Activated naive CD8-positive, alpha-beta T cell treated with anti-CD3 and anti-CD28 coated beads, Interleukin-2, amount 50 U/mL, for 24 hours (primary cell): ENCODE measurements at regions not wholly inside any gene's neighbourhood (a gene's known extent, or its start where the extent isn't known, plus 50 kb on each side); places are given as distances from the start of the nearest gene placed in this dataset.

Experiments
- ATAC-seq: fragments of 150-1000 bp; cut with Tn5 transposase; one replicate; pipeline ENCODE4 v1.10.0; 2021
- DNase-seq: peaks from one replicate; pipeline ENCODE4 v3.0.0; 2021
- H3K27ac Mint-ChIP-seq: one replicate; pipeline ENCODE4 v1.8.0; 2021; ENCODE audit warnings: mild to moderate bottlenecking, mixed read lengths
- H3K27me3 Mint-ChIP-seq: one replicate; pipeline ENCODE4 v1.8.0; 2021; ENCODE audit warnings: mixed read lengths
- H3K36me3 Mint-ChIP-seq: one replicate; pipeline ENCODE4 v1.8.0; 2021; ENCODE audit warnings: low read depth, mixed read lengths
- H3K4me1 Mint-ChIP-seq: one replicate; pipeline ENCODE4 v1.8.0; 2021; ENCODE audit warnings: mixed read lengths
- H3K4me3 Mint-ChIP-seq: one replicate; pipeline ENCODE4 v1.8.0; 2021; ENCODE audit warnings: mild to moderate bottlenecking, moderate library complexity, mixed read lengths
- H3K9me3 Mint-ChIP-seq: one replicate; pipeline ENCODE4 v1.8.0; 2021; ENCODE audit warnings: mixed read lengths

DNA sequence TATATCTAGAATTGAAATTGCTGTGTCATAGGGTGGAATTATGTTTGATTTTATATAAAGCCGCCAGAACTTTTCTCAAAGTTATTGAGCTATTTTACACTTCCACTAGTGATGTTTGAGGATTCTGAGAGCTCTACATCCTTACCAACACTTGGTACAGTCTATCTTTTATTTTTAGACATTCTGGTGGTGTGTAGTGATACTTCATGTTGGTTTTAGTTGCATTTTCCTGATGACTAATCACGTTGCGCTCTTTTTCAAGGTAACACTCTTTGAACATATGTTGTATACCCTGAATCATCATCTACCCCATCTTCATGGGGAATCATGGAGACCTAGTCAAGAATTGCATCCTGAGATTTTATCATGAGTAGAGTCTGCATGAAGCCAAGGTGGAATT, 141.7 kb downstream of the NXNL2 start:
- no peaks in the 10 kb centered on the region for H3K4me1 Mint-ChIP-seq
- H3K4me3 Mint-ChIP-seq, result no peak overlapping the region
- no peak for DNase-seq
- no peak for ATAC-seq
- H3K9me3 Mint-ChIP-seq, result no peaks in the 10 kb centered on the region
- no peak overlapping the region for H3K27ac Mint-ChIP-seq
- no peaks in the 10 kb centered on the region for H3K27me3 Mint-ChIP-seq
- H3K36me3 Mint-ChIP-seq, result no peaks in the 10 kb centered on the region

DNA sequence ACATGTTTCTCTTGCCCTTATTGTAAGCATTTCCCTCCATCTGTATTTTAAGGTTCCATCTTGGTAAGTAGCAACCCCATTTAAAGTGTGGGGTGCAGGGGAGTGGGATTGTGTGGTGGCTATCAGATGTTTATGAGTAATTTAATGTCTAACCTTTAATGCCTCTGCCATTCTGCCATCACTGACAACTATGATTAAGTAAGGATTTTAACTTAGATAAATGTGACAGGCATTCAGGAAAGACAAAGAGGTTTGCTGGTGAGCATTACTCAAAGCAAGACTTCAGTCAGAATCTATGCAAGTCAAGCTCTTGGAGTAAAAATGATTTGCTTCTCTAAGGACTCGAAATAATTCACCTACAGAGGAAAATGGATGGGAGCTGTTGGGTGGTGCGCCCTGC, 143.0 kb downstream of the NXNL2 start:
- no peaks in the 10 kb centered on the region for H3K27me3 Mint-ChIP-seq

GRCh38 chr9:88678431-88678830, 143.5 kb downstream of the NXNL2 start:
- no peaks in the 10 kb centered on the region for H3K36me3 Mint-ChIP-seq
- ATAC-seq, result no peak
- no peaks in the 10 kb centered on the region for H3K27me3 Mint-ChIP-seq
- H3K27ac Mint-ChIP-seq, result no peak overlapping the region
- no peak for DNase-seq
- H3K4me3 Mint-ChIP-seq, result no peak overlapping the region
- H3K9me3 Mint-ChIP-seq, result no peaks in the 10 kb centered on the region
- H3K4me1 Mint-ChIP-seq, result no peaks in the 10 kb centered on the region

More for the DNA sequence above, 143.0 kb downstream of the NXNL2 start:
- Mint-ChIP-seq H3K4me3 (no peak overlapping the region), H3K9me3 (no peaks in the 10 kb centered on the region), H3K36me3 (no peaks in the 10 kb centered on the region), H3K27ac (no peak overlapping the region), H3K4me1 (no peaks in the 10 kb centered on the region)
- ATAC-seq (no peak), DNase-seq (no peak)

DNA sequence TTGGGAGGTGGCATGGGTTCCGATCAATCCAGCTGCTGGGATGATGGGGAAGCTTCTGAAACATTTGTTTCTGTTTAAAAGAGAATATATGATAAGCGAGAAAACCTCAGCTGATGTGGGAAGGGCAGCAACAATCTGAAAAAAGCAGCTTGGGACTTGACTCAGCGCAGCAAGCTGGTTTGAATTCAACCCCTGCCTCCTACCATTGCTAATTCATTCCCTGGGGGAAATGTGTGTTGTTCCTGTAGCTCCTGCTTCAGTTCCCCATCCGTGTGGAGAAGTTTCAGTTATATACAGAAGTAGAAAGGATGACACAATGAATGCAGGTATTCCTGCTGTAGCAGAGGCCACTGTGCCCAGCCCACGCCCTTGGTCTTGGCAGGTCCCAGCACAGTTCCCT, 145.1 kb downstream of the NXNL2 start:
- Mint-ChIP-seq H3K36me3 (no peaks in the 10 kb centered on the region), H3K27ac (no peak overlapping the region), H3K4me1 (no peaks in the 10 kb centered on the region), H3K27me3 (no peaks in the 10 kb centered on the region), H3K9me3 (no peaks in the 10 kb centered on the region), H3K4me3 (no peak overlapping the region)
- ATAC-seq (no peak), DNase-seq (no peak)

GRCh38 chr9:88680505-88681160, 145.7 kb downstream of the NXNL2 start:
- DNase-seq (no peak), ATAC-seq (no peak)
- no peak overlapping the region for H3K27ac Mint-ChIP-seq
- H3K4me3 Mint-ChIP-seq, result no peak overlapping the region
- H3K9me3 Mint-ChIP-seq, result no peaks in the 10 kb centered on the region
- no peaks in the 10 kb centered on the region for H3K27me3 Mint-ChIP-seq
- H3K4me1 Mint-ChIP-seq, result no peaks in the 10 kb centered on the region
- H3K36me3 Mint-ChIP-seq, result no peaks in the 10 kb centered on the region

GRCh38 chr9:88681434-88681833, 146.5 kb downstream of the NXNL2 start:
- H3K9me3 Mint-ChIP-seq, result no peaks in the 10 kb centered on the region
- no peak overlapping the region for H3K4me3 Mint-ChIP-seq
- no peaks in the 10 kb centered on the region for H3K4me1 Mint-ChIP-seq
- no peak overlapping the region for H3K27ac Mint-ChIP-seq
- no peaks in the 10 kb centered on the region for H3K27me3 Mint-ChIP-seq
- ATAC-seq (no peak), DNase-seq (no peak)
- no peaks in the 10 kb centered on the region for H3K36me3 Mint-ChIP-seq

GRCh38 chr9:88682431-88682831, 147.5 kb downstream of the NXNL2 start:
- Mint-ChIP-seq H3K27ac (no peak overlapping the region), H3K36me3 (no peaks in the 10 kb centered on the region), H3K4me3 (no peak overlapping the region), H3K27me3 (no peaks in the 10 kb centered on the region), H3K4me1 (no peaks in the 10 kb centered on the region), H3K9me3 (no peaks in the 10 kb centered on the region)
- ATAC-seq (no peak), DNase-seq (no peak)

- ATAC-seq, result no peak
- Mint-ChIP-seq H3K4me3 (no peak overlapping the region), H3K36me3 (no peaks in the 10 kb centered on the region), H3K9me3 (no peaks in the 10 kb centered on the region), H3K4me1 (no peaks in the 10 kb centered on the region), H3K27me3 (no peaks in the 10 kb centered on the region), H3K27ac (no peak overlapping the region)
- no peak for DNase-seq
These were observed 149.1 kb downstream of the NXNL2 start for GRCh38 chr9:88684046-88684445.

- no peaks in the 10 kb centered on the region for H3K36me3 Mint-ChIP-seq
- DNase-seq, result no peak
These were observed 149.9 kb downstream of the NXNL2 start for GRCh38 chr9:88684845-88685244.

DNA sequence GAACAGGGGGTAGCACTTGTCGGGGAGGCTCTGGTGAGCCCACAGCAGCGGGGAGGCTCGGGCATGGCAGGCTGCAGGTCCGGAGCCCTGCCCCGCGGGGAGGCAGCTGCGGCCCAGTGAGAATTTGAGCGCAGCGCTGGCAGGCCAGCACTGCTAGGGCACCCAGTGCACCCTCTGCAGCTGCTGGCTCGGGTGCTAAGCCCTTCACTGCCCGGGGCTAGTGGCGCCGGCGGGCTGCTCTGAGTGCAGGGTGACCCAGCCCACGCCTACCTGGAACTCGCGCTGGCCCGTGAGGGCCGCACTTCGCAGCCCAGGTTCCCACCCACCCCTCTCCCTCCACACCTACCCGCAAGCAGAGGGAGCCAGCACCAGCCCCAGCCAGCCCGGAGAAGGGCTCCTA, 151.0 kb downstream of the NXNL2 start:
- no peaks in the 10 kb centered on the region for H3K9me3 Mint-ChIP-seq

More at GRCh38 chr9:88684845-88685244, 149.9 kb downstream of the NXNL2 start:
- Mint-ChIP-seq H3K27me3 (no peaks in the 10 kb centered on the region), H3K4me3 (no peak overlapping the region), H3K9me3 (no peaks in the 10 kb centered on the region), H3K27ac (no peak overlapping the region), H3K4me1 (no peaks in the 10 kb centered on the region)
- ATAC-seq, result no peak

DNA sequence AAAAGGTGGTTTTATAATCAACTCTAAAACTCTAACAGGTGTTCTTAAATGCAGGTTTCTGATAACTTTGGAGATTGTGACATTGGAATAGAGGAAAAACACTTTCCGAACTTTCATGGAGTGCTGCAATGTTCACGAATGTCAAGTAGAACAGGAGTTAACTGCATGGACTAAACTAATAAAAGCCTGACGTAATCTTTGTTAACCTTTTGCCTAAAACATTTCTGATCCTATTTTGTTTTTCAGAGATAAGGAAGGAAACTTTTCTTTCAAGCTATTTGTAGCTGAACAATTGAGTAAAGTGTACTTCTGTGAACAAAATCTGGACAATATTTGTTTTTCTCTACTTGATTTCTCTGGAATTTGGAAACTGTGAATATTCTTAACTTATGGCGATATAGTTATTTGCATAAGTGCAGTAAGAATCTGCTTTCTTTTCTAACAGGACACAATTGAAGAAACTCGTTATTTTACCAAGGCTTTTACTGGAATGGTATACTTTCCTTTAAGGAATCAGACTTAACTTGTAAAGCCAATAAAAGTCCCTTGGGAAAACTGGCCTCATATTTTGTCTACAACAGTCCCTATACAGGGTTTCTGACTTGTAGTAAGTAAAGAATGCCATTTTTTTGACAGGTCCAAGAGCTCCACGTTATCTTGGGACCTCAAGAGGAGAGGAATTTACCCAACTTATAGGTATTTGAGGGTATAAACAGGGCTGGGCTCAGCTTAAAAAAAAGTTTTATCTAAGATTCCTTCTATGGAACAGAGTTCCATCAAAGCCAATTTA, 154.7 kb downstream of the NXNL2 start:
- no peak overlapping the region for H3K27ac Mint-ChIP-seq
- H3K9me3 Mint-ChIP-seq, result peaks cover 7% of the 10 kb centered on the region
- H3K27me3 Mint-ChIP-seq, result peaks cover 8% of the 10 kb centered on the region
- DNase-seq (no peak), ATAC-seq (no peak)
- H3K36me3 Mint-ChIP-seq, result no peaks in the 10 kb centered on the region
- no peaks in the 10 kb centered on the region for H3K4me1 Mint-ChIP-seq
- H3K4me3 Mint-ChIP-seq, result no peak overlapping the region

More for the DNA sequence above, 151.0 kb downstream of the NXNL2 start:
- H3K27me3 Mint-ChIP-seq, result no peaks in the 10 kb centered on the region
- DNase-seq (no peak), ATAC-seq (no peak)
- H3K4me1 Mint-ChIP-seq, result no peaks in the 10 kb centered on the region
- no peaks in the 10 kb centered on the region for H3K36me3 Mint-ChIP-seq
- H3K4me3 Mint-ChIP-seq, result no peak overlapping the region
- H3K27ac Mint-ChIP-seq, result no peak overlapping the region

- no peaks in the 10 kb centered on the region for H3K4me1 Mint-ChIP-seq
- no peak for DNase-seq
- no peaks in the 10 kb centered on the region for H3K36me3 Mint-ChIP-seq
- no peak for ATAC-seq
- peaks cover 8% of the 10 kb centered on the region for H3K27me3 Mint-ChIP-seq
- H3K4me3 Mint-ChIP-seq, result no peak overlapping the region
- peaks cover 7% of the 10 kb centered on the region for H3K9me3 Mint-ChIP-seq
- no peak overlapping the region for H3K27ac Mint-ChIP-seq
These were observed 155.7 kb downstream of the NXNL2 start for GRCh38 chr9:88690628-88691027.

DNA sequence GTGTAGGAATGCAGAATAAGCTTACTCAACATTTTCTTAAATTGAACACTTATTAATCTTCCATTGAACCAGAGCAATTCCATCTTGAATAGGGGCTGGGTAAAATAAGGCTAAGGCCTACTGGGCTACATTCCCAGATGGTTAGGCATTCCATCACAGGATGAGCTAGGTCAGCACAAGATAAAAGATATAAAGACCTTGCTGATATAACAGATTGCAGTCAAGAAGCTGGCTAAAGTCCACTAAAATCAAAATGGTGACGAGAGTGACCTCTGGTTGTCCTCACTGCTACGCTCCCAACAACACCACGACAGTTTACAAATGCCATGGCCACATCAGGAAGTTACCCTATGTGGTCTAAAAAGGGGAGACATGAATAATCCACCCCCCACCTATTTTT, 156.1 kb downstream of the NXNL2 start:
- DNase-seq (no peak), ATAC-seq (no peak)
- Mint-ChIP-seq H3K4me3 (no peak overlapping the region), H3K9me3 (peaks cover 7% of the 10 kb centered on the region), H3K27me3 (peaks cover 8% of the 10 kb centered on the region), H3K4me1 (no peaks in the 10 kb centered on the region), H3K27ac (no peak overlapping the region), H3K36me3 (no peaks in the 10 kb centered on the region)

GRCh38 chr9:88691811-88692210, 156.8 kb downstream of the NXNL2 start:
- Mint-ChIP-seq H3K27ac (no peak overlapping the region), H3K36me3 (no peaks in the 10 kb centered on the region), H3K9me3 (peaks cover 7% of the 10 kb centered on the region), H3K4me1 (no peaks in the 10 kb centered on the region), H3K4me3 (no peak overlapping the region), H3K27me3 (peaks cover 8% of the 10 kb centered on the region)
- no peak for DNase-seq
- ATAC-seq, result no peak

DNA sequence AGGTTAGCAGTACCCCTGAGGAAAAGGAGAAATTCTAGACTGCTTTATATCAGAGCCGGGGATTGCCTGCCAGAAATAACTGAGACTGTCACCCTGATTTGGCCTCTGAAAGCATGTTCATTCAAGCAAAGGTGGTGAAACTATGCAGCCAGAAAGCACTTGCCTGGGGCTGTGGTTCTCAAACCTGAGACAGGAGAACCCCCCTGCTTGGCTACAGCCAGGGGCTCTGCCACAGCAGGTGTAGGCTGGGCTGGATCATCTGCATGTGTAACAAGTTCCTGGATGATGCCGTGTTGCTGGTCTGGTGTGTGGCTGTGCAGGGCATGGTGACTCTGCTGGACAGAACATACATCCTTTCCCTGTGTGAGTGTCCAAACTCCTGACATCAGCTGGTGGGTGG, 157.8 kb downstream of the NXNL2 start:
- DNase-seq (no peak), ATAC-seq (no peak)
- Mint-ChIP-seq H3K4me1 (no peaks in the 10 kb centered on the region), H3K27ac (no peak overlapping the region), H3K9me3 (peaks cover 7% of the 10 kb centered on the region), H3K36me3 (no peaks in the 10 kb centered on the region), H3K4me3 (no peak overlapping the region), H3K27me3 (peaks cover 12% of the 10 kb centered on the region)
